ENCODE measurements at regions not wholly inside any gene's neighbourhood (a gene's known extent, or its start where the extent isn't known, plus 50 kb on each side); places are given as distances from the start of the nearest gene placed in this dataset.

- Histone ChIP-seq H3K79me2 (ENCODE audit: low read depth) (no peaks in the 10 kb centered on the region), H2AFZ (replicated peaks) (no peak overlapping the region), H3K4me3 (no peak overlapping the region), H3K36me3 (no peaks in the 10 kb centered on the region), H3F3A (ENCODE audit: low read depth) (no peaks in the 10 kb centered on the region), H4K20me1 (ENCODE audit: low read depth) (no peaks in the 10 kb centered on the region), H3K9me3 (ENCODE audit: low read depth) (no peaks in the 10 kb centered on the region), H3K4me1 (peaks cover 14% of the 10 kb centered on the region), H3K9ac (no peak overlapping the region), H3K27ac (no peak overlapping the region), H3K4me2 (no peak overlapping the region), H3K27me3 (no peaks in the 10 kb centered on the region)
- H3K4me3 Mint-ChIP-seq: no peak overlapping the region
- TF ChIP-seq EZH2phosphoT487 (IDR thresholded peaks at IDR 0.05): no peak
- TF ChIP-seq EZH2 (IDR thresholded peaks at IDR 0.05): no peak
- no peak for TF ChIP-seq CTCF (IDR thresholded peaks at IDR 0.05)
- no peaks in the 10 kb centered on the region for H3K9me3 Mint-ChIP-seq
- no peak for DNase-seq (ENCODE audit: low spot score)
- H3K36me3 Mint-ChIP-seq: no peaks in the 10 kb centered on the region
- H3K27me3 Mint-ChIP-seq (ENCODE audit: insufficient read depth, low read depth): peaks cover 9% of the 10 kb centered on the region
- H3K27ac Mint-ChIP-seq: no peak overlapping the region
- peaks cover 4% of the 10 kb centered on the region for H3K4me1 Mint-ChIP-seq
Measured at GRCh38 chr4:153061971-153062370, 125.8 kb downstream of the FHDC1 start.

GRCh38 chr4:153062652-153063168 lies 126.6 kb downstream of the FHDC1 start:
- Histone ChIP-seq H4K20me1 (ENCODE audit: low read depth) (no peaks in the 10 kb centered on the region), H3K27ac (no peak overlapping the region), H2AFZ (replicated peaks) (no peak overlapping the region), H3K9me3 (ENCODE audit: low read depth) (no peaks in the 10 kb centered on the region), H3K4me2 (no peak overlapping the region), H3K4me3 (no peak overlapping the region), H3K27me3 (no peaks in the 10 kb centered on the region), H3K79me2 (ENCODE audit: low read depth) (no peaks in the 10 kb centered on the region), H3K4me1 (peaks cover 19% of the 10 kb centered on the region), H3K9ac (no peak overlapping the region), H3K36me3 (no peaks in the 10 kb centered on the region), H3F3A (ENCODE audit: low read depth) (no peaks in the 10 kb centered on the region)
- Mint-ChIP-seq H3K4me3 (no peak overlapping the region), H3K36me3 (no peaks in the 10 kb centered on the region), H3K27ac (no peak overlapping the region), H3K27me3 (ENCODE audit: insufficient read depth, low read depth) (peaks cover 9% of the 10 kb centered on the region), H3K4me1 (peaks cover 10% of the 10 kb centered on the region), H3K9me3 (no peaks in the 10 kb centered on the region)
- no peak for TF ChIP-seq EZH2phosphoT487 (IDR thresholded peaks at IDR 0.05)
- TF ChIP-seq EZH2 (IDR thresholded peaks at IDR 0.05): no peak
- TF ChIP-seq CTCF (IDR thresholded peaks at IDR 0.05): no peak
- DNase-seq (ENCODE audit: low spot score): no peak

GRCh38 chr4:153063490-153063889 lies 127.4 kb downstream of the FHDC1 start:
- Mint-ChIP-seq H3K27me3 (ENCODE audit: insufficient read depth, low read depth) (peaks cover 9% of the 10 kb centered on the region), H3K4me1 (peaks cover 14% of the 10 kb centered on the region)

More at GRCh38 chr4:153063490-153063889, 127.4 kb downstream of the FHDC1 start:
- no peaks in the 10 kb centered on the region for H3K36me3 Mint-ChIP-seq
- H3K27ac Mint-ChIP-seq: no peak overlapping the region
- H3F3A ChIP-seq (ENCODE audit: low read depth): no peaks in the 10 kb centered on the region
- H3K79me2 ChIP-seq (ENCODE audit: low read depth): no peaks in the 10 kb centered on the region
- H4K20me1 ChIP-seq (ENCODE audit: low read depth): no peaks in the 10 kb centered on the region
- no peaks in the 10 kb centered on the region for H3K27me3 ChIP-seq
- H2AFZ ChIP-seq (replicated peaks): no peak overlapping the region
- TF ChIP-seq EZH2phosphoT487 (IDR thresholded peaks at IDR 0.05) (no peak), EZH2 (IDR thresholded peaks at IDR 0.05) (no peak), CTCF (IDR thresholded peaks at IDR 0.05) (no peak)
- H3K9me3 ChIP-seq (ENCODE audit: low read depth): no peaks in the 10 kb centered on the region
- H3K9ac ChIP-seq: no peak overlapping the region
- H3K27ac ChIP-seq: no peak overlapping the region
- H3K4me2 ChIP-seq: no peak overlapping the region
- H3K36me3 ChIP-seq: no peaks in the 10 kb centered on the region
- H3K9me3 Mint-ChIP-seq: no peaks in the 10 kb centered on the region
- H3K4me3 ChIP-seq: no peak overlapping the region
- peaks cover 22% of the 10 kb centered on the region for H3K4me1 ChIP-seq
- DNase-seq (ENCODE audit: low spot score): no peak
- no peak overlapping the region for H3K4me3 Mint-ChIP-seq

Data from neural progenitor cell (in vitro differentiated cells).